GF-D8 (cell line): ENCODE measurements at regions not wholly inside any gene's neighbourhood (a gene's known extent, or its start where the extent isn't known, plus 50 kb on each side); places are given as distances from the start of the nearest gene placed in this dataset.
"Not testable (repeated sequence)": the region's sequence is repeated elsewhere in the genome, so short reads cannot be mapped to it uniquely, and the experiment has no call there.

Experiments
- DNase-seq: peaks from one replicate; lab custom pipeline; 2025; lab: John Stamatoyannopoulos, UW

DNA sequence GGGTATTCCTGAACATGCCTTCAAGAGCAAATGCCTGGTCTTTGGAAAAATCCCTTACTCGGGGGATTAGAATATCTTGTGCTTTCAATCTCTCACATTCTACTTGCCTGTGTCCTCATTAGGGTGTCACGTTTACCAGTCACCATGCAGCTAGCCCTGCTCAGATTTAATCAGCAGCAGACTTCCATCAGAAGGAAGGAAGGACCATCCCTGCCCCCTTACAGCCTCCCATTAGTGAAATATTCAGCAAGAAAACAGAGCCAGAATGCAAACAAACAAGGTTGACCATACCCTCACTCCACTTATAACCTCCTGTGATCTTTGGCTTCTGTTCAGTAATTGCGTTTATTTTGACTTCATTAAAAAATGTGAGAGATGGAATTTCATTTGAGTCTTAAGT, 208.6 kb downstream of the CXCL12 start:
- DNase-seq = no peak

DNA sequence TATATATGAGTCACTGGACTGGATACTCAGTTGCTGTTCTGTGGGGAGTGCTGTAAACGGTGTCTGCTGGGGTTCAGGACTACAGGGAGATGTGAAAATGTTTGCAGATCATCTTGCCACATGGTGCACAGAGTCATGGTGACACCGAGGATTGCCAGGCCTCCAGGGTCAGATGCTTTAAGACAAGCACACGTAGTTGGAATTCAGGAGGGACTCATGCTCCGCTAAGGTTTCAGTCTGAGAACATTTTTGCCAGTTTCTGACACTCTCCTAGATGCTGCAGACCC, 211.3 kb downstream of the CXCL12 start:
- no peak for DNase-seq

DNA sequence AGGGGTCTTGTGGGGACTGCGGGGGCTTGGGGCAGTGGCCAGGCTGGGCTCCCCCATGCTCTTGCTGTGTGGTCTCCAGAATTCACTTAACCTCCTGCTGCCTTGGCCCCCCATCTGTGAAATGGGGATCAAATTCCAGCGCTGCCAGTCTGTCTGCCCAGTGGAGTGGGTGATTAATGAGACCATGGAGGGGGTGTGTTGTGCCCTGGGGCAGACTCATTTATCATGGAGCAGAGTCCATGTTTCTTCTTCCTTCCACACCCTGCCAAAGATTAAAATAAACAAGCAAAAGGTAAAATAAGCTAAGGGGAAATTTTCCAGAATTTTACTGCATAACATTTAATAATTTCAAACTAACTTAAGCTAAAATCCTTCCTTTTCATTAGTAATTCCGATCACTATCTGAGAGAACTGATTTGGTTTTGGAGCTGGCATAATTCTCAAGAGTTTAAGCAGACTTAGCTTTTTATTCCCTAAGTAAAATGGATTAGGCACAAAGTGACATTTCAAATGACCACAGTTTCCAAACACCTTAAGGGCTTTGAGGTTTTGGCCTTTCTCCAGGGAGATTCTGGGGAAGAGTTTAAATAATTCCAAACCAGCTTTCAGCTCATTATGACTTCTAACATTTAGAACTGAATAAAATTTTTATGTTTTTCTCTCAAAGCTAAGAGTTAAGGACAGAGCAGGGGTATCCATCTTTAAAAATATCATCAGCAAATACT, 211.9 kb downstream of the CXCL12 start:
- DNase-seq = no peak

- no peak for DNase-seq
These were observed 213.1 kb downstream of the CXCL12 start for GRCh38 chr10:44171765-44172164.

DNA sequence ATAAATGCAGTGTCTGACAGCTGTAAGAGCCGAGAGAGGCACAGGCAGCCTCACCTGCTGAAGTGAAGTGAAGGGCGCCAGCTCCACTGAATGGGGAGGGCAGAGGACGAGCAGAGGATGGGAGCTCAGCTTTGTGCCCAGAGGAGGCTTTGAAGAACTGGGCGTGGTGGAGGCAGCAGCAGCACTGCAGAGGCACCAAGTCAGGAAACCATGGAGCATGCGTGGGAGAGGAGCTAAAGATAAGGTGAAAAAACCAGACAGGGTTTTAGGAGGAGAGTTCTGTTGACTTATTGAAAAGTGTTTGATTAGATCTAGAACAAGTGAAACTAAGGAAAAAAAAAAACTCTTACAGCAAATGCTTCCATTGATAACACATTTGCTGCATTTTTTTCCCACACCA, 216.4 kb downstream of the CXCL12 start:
- no peak for DNase-seq

DNA sequence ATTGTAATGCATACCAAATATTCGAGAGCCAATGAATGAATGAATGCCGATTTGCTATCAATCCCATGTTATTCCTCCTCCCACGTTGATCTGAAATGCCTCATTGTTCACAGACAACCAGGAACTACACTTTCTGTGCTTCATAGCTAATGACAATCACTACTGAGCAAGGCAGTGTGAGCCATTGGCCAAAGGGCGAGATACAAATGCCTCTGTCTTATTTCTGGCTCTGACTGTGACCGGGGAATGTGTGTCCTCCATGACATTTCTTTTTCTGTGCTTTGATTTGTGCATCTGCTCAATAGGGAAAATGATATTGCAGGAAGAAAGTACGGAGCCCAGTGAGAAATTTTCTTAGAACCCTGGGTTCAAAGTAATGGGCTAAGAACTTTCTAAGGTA, 217.1 kb downstream of the CXCL12 start:
- DNase-seq = no peak

DNA sequence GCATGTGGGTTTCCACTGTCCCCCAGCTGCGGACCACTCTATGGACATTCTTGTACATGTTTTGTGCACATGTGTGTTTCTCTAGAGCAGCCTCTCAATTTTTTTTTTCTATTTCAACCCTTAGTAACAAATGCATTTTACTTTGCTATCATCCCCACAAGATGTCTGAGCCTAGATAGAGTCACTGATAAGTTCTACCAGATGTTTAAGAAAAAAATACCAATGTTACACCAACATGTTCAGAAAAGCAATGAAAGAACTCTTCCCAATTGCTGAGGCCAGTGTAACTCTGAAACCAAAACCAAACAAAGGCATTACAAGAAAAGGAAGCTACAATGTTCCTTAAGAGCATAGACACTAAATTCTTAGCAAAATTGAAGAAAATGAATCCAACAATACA, 218.5 kb downstream of the CXCL12 start:
- DNase-seq = no peak

- DNase-seq = no peak
These were observed 220.5 kb downstream of the CXCL12 start for GRCh38 chr10:44164251-44164956.

GRCh38 chr10:44161184-44161583, 223.7 kb downstream of the CXCL12 start:
- DNase-seq = no peak

GRCh38 chr10:44157574-44157973, 227.3 kb downstream of the CXCL12 start:
- no peak for DNase-seq

DNA sequence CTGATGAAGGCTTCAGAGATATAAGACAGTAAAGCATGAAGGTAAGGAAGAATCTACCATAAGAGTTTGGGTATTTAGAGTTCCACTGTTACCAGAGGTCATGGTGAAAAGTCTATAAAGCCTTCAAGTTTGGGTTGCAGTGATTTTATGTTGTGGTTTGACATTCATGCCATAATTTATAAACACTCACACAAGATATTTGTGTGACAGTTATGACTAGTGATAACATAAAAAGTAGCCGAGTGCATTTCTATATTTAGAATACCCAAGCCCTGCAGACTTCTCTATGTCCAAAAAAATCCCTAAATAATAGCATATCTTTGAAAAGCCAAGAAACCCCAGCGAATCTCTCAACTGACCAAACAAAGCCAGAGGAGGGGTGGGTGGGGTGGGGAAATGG, 229.9 kb downstream of the CXCL12 start:
- no peak for DNase-seq

DNA sequence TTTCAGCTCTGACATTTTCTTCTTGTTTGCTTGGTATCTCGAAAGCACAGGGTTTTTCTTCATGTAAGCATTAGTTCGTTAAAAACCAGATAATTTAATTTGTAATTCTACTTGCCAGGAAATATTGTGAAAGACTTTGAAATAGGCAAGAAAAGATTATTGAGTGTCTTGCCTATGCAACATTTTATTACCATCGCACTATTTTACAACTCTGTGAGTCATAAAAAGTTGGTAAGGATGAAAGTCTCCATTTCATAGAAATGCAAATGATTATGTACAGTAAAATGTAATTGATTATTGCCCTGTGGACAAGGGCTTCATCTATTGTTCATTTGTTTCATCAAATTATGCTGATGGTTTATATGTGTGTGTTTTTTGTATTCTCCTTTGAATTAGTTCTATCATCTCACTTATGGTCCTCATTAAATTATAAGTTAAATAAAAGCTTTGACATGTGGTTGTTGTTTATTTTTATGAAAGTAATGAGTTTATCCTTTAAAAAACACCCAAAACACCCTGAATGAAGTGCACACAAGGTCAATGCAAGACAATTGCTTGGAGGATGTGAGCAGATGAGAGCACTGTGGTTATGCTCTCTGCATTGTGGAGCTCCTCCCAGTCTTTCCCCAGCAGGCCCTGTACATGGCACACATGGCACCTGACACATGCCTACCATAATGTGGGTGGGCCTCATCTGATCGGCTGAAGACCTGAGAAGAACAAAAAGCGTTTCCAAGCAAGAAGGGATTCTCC, 230.8 kb downstream of the CXCL12 start:
- DNase-seq = no peak

DNA sequence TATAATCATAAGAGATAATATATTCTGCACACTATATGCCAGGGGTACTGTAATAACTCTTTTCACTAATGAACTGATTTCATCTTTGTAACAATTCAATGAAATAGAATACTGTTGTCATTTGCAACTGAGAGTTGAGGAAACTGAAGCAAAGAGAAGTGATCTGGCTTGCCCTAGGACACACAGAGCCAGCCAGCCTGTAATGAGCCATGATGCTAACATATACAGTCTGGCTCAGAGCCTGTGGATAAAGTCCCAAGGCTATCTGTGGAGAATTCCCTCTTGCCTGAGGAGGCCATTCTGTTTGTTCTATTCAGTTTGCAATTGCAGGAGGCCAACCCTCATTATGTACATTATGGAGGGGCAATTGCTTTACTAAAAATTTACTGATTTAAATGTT, 241.3 kb downstream of the CXCL12 start:
- DNase-seq = no peak

DNA sequence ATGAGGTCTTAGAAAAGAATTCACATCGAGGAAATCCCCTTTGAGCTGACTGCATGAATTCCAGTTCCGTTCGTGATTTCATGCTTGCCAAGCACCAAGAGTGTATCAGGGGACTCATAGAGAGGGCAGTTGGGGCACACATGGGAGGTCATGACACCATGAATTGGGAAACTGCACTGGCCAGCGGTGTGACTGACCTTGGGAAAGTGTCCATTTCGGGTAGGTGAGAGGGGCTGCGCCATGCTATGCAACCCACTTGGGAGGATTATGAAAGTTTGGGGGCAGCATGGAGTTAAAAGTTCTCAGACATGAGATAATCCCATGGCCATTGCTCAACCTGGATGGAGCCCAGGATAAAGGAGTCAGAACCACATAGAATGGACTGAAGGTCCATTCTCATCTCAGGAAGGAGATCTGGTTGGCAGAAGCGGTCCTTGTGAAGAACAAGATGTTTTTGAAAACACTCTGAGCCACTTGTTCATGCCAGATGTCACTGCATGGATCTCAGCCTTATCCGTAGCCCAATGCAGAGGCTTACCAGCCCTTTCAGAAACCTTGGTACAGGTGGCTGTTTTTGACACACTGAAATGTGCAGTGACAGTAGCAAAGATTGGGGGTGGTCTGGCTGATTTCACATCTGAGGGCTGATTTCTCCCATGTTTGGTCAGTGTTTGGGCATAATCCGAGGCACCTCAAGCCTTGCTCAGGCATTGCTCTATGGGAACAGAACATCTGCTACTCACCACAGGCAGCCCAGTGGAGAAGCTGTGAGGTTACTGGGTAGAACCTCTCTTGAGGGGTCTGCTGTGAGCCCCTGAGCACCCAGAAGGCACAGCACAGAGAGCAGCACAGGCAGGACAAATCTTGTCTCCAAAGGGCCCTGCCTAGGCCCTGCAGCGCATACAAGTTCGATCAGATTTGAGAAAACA, 252.3 kb downstream of the CXCL12 start:
- no peak for DNase-seq

DNA sequence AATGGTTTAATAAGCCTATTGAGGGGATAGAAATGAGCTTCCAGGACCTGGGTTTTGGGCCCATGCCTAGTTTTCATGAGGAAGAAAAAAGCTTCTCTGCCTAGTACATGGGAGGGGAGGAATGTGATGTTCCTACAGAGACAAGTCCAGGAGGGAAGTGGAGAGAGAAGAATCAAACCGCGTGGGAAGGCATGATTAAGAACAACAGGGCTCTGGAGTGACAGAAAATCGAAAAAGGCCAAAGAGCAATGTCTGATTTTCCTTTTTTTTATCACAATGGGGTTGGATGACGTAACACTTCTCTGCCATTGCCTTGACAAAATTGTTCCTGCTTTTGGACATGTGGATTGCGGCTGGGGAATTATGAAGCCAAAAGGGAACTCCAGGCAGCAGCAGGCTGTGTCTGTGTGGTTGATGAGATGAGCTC, 258.6 kb downstream of the CXCL12 start:
- DNase-seq = no peak

DNA sequence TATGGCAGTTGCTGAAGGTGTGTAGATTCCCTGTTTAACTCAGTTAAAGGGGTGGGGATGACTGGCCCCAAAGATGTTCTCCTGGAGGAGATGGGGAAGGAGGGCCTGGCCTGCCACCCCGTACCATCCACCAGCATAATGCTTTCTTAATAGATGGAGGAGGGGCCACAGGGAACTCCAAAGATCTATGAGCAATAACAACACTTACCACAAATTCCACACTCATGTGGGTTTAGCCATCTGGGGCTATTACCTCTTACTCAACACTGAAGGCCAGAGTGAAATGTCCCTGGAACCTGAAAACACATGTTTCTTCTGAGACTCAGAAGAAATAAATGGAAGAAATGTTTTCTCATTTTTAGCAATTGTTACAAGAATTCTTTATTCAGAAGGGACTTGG, 259.0 kb downstream of the CXCL12 start:
- no peak for DNase-seq

GRCh38 chr10:44118500-44118899, 266.4 kb downstream of the CXCL12 start:
- DNase-seq = no peak

GRCh38 chr10:44116474-44116873, 268.4 kb downstream of the CXCL12 start:
- DNase-seq = no peak

DNA sequence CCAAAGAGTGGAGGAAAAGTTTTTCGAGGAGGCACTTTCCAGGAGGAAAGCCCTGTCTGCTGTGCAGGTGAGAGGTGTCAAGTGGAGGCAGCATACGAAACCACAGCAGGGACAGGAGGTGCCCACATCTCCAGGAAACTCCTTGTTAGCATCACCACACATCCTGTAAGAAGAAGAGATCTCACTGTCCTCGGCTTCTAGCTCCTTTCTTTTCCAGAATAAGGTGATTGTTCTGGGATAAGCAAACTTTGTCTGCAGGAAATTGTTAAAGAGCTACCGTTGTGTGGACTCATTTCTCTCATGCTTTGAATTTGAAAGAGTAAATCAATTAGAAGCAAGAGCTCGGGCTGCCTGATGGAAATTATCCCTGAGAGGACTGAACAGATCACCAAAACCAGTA, 269.4 kb downstream of the CXCL12 start:
- DNase-seq = no peak

- no peak for DNase-seq
These were observed 270.5 kb downstream of the CXCL12 start for GRCh38 chr10:44114441-44114840.

DNA sequence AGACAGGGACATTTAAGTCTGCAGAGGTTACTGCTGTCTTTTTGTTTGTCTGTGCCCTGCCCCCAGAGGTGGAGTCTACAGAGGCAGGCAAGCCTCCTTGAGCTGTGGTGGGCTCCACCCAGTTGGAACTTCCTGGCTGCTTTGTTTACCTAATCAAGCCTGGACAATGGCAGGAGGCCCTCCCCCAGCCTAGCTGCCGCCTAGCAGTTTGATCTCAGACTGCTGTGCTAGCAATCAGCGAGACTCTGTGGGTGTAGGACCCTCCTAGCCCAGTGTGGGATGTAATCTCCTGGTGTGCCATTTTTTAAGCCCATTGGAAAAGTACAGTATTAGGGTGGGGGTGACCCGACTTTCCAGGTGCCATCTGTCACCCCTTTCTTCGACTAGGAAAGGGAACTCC, 272.6 kb downstream of the CXCL12 start:
- DNase-seq = not testable (repeated sequence)

DNA sequence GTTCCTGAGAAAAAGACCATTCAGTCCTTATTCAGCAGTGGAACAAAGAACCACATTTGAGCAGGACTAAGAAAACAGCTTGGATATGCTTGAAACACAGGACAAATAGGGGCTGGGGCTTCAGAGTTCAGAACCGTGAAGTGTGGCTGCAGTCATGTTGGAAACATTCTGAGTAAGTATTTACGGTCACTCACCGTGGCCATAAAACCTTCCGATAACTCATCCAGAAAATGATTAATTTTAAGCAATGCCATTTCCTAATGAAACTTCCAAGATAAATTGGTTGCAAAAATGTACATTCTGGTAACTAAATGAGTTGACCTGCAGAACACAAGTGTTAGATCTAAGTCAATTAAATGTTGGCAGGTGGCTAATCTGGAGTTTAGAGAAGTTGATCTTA, 279.2 kb downstream of the CXCL12 start:
- no peak for DNase-seq
